ENCODE measurements at regions not wholly inside any gene's neighbourhood (a gene's known extent, or its start where the extent isn't known, plus 50 kb on each side); places are given as distances from the start of the nearest gene placed in this dataset.
A peak's percentile ranks its signal among the peaks of the same experiment; 100 is the strongest.
"Not testable (repeated sequence)": the region's sequence is repeated elsewhere in the genome, so short reads cannot be mapped to it uniquely, and the experiment has no call there.

DNA sequence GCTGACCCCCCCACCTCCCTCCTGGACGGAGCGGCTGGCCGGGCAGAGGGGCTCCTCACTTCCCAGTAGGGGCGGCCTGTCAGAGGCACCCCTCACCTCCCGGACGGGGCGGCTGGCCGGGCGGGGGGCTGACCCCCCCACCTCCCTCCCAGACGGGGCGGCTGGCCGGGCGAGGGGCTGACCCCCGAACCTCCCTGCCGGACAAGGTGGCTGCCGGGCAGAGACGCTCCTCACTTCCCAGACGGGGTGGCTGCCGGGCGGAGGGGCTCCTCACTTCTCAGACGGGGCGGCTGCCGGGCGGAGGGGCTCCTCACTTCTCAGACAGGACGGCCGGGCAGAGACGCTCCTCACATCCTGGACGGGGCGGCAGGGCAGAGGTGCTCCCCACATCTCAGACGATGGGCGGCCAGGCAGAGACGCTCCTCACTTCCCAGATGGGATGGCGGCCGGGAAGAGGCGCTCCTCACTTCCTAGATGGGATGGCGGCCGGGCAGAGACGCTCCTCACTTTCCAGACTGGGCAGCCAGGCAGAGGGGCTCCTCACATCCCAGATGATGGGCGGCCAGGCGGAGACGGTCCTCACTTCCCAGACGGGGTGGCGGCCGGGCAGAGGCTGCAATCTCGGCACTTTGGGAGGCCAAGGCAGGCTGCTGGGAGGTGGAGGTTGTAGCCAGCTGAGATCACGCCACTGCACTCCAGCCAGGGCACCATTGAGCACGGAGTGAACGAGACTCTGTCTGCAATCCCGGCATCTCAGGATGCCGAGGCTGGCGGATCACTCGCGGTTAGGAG lies 66.2 kb upstream of the PAPPA2 start:
- DNase-seq: not testable (repeated sequence)

- DNase-seq: no peak
Measured at GRCh38 chr1:176391621-176392020, 71.4 kb upstream of the PAPPA2 start.

GRCh38 chr1:176384841-176385240 lies 78.1 kb upstream of the PAPPA2 start:
- DNase-seq: no peak

DNA sequence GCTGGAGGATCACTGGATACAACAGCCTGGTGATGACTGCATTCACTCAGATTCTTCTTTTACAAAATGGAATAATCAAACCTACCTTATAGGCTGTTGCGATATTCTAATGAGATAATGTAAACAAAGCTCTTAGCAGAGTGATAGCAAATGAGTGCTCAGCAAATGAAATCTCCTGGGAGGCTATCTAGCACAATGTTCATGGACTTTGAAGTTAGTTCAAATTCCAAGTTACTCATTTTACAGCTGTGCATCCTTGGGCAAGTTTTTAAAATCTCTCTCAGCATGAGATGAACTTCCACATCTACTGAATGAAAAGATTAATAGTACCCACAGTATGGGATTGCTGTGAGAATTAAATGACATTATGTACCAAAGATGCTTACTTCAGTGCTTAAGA lies 80.8 kb upstream of the PAPPA2 start:
- no peak for DNase-seq

- no peak for DNase-seq
Measured at GRCh38 chr1:176379626-176380339, 83.2 kb upstream of the PAPPA2 start.

- peak; percentile 74 for DNase-seq
Measured at GRCh38 chr1:176374967-176375569, 87.9 kb upstream of the PAPPA2 start.

DNA sequence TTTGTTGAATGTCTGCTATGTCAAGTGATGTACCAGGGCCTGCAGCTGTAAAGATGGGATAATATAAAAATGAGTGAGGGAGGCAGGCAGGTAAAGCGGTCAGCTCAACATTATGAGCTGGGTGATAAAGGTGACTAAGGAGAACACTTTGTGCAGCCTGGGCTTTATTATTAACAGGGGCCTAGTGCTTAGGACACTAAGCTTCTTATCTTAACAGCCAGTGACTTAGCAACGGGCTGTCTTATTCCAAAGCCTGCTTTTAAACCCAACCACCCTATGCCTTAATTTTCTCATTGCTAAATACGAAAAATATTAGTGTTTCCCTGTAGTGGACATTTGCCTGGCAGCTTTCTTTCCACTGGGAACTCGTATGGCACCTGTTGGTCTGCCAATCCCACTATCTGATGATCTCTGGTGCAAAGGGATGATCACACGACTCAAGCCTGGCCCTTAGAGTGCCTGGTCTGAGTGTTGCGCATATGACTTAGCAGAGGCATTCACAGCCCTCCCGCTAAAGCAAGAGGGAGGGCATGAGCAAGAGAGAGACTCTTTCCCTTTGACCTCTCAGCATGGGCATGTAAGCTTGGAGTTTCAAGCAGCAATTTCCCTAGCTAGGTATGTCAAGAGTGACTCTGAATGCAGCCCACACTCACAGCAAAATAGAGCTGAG lies 98.6 kb upstream of the PAPPA2 start:
- DNase-seq: no peak

GRCh38 chr1:176349135-176349715 lies 113.8 kb upstream of the PAPPA2 start:
- DNase-seq: not testable (repeated sequence)

DNA sequence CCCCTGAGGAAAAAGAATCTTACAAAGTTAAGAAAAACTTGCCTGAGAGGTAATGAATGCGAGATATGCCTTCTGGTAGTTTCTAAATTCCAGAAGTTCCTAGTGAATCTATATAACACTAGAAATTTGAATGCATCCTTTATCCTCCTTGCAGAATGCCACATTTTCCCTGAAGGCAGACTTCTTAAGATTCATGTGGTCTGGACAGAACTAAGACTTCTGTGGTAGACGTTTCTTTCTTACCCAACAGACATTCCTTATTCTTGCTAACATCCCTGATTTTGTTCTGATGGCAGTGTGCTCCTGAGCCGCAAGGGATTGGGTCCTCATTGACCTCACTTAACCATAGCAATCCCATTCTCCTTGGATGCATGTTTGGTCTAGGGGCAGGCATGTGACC lies 121.3 kb upstream of the PAPPA2 start:
- no peak for DNase-seq

DNA sequence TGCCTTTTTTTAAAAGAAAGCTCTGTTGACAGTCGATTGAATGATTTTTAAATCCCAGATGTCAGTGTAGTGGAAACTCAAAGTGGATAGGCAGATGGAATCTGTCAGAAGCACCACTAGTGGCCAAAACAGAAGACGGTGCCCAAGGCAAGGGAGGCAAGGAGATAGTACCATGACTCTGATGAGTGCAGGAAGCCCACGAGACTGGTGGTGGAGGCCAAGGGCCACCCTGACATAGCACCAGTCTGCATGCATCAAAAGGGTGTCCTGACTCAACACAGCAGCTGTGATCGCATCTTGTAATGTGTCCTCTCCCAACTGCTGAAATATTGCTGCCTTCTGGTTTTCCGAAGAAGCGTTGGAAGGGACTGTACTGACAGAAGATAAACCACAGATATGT lies 124.1 kb upstream of the PAPPA2 start:
- DNase-seq: no peak

DNA sequence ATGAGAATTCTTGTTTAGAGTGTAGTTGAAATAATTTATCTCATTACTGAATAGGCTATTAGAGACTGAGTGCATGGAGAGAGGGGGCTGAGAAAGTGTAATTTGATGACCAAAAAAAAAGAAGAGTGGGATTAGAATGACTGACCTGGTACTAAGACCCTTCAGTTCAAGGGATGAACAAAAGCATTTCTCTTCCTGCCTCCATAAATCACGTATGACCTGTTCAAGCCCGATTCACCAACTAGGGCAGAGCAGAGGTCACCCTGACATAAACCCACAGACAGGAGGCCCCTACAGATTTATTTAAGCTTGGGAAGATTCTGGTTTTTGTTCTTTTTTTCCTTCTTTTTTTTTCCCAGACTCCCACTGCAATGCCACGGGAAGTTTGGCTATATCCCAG lies 123.7 kb upstream of the COP1 start:
- no peak for DNase-seq

GRCh38 chr1:176325664-176326063 lies 118.6 kb upstream of the COP1 start:
- no peak for DNase-seq

DNA sequence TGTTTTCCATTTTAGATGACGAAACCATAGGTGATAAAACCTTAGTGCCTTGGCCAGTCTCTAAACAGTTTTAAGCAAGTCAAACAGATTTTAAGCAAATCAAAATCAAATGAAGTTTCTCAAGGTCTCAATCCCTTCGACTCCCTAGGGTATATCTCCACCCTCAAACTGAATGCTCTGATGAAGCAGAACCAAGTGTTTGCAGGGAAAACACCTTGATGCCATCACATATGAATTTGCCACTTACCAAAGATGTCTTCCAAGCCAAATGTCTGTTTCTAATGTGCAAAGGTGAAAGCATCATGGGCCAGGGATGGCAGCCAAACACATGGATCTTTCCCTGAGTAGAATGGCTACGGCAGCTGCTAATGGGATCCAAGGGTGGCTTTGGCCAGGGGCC lies 116.4 kb upstream of the COP1 start:
- DNase-seq: no peak

DNA sequence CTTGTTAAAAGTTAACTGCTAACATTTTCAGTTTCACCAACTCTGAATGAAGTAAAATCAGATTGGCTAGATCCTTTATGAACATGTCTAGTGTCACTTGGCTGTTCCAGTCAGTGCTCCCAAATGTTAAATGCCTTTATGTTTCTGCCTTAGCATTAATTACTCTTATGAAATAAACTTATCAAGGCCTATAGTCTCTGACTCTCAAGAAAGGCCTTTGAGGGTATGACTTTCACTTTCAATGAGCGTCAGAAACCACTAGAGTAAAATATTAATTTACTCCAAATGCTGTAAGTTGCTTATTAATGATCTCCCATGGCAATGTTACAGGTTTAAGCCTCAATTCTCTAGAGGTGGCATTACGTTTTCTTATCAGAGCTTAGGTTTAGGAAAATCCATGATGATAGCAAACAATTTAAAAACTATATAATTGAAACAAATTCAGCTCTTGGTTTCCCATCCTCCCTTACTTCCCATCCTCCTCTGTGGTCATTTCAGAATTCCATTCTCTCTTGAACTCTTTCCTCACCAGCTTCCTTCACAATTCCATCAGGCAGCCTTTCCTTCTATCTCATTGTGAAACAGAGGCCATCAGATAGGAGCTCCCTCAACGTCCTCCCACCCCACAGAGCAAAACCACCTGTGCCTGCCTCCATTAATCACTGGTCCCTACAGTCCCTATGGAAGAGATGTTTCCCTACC lies 108.6 kb upstream of the COP1 start:
- DNase-seq: no peak

GRCh38 chr1:176296602-176297001 lies 89.5 kb upstream of the COP1 start:
- not testable (repeated sequence) for DNase-seq

- no peak for DNase-seq
Measured at GRCh38 chr1:176285996-176286395, 78.9 kb upstream of the COP1 start.

DNA sequence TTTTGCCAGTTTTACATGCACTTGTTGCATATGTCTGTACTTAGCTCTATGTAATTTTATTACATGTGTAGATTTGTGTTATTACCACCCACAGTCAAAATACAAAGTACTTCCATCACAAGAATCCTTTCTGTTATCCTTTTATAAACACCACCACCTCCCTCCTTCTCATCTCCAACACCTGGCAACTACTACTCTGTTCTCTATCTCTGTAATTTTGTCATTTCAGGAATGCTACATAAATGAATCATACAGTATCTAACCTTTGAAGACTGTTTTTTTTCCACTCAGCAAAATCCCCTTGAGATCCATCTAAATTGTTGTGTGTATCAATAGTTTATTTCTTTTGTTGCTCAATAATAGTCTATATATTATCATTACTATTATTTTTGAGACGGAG lies 64.5 kb upstream of the COP1 start:
- no peak for DNase-seq
